ENCODE measurements at regions not wholly inside any gene's neighbourhood (a gene's known extent, or its start where the extent isn't known, plus 50 kb on each side); places are given as distances from the start of the nearest gene placed in this dataset.

GRCh38 chr3:194808640-194809097, 123.0 kb downstream of the FAM43A start:
- no peak for TF ChIP-seq CTCF (IDR thresholded peaks at IDR 0.05; ENCODE audit: control insufficient read depth, insufficient read depth, low read depth, low read length, missing control alignments)
- no peak for DNase-seq (ENCODE audit: low read depth)
- no peak overlapping the region for H3K4me3 ChIP-seq (ENCODE audit: control insufficient read depth, low read depth, low read length)

GRCh38 chr3:194809382-194809781, 123.7 kb downstream of the FAM43A start:
- no peak overlapping the region for H3K4me3 ChIP-seq (ENCODE audit: control insufficient read depth, low read depth, low read length)
- no peak for TF ChIP-seq CTCF (IDR thresholded peaks at IDR 0.05; ENCODE audit: control insufficient read depth, insufficient read depth, low read depth, low read length, missing control alignments)
- DNase-seq (ENCODE audit: low read depth), result no peak

- no peak overlapping the region for H3K4me3 ChIP-seq (ENCODE audit: control insufficient read depth, low read depth, low read length)
- TF ChIP-seq CTCF (IDR thresholded peaks at IDR 0.05; ENCODE audit: control insufficient read depth, insufficient read depth, low read depth, low read length, missing control alignments), result no peak
- DNase-seq (ENCODE audit: low read depth), result no peak
Measured at GRCh38 chr3:194810076-194810475, 124.4 kb downstream of the FAM43A start.

- no peak for DNase-seq (ENCODE audit: low read depth)
- no peak overlapping the region for H3K4me3 ChIP-seq (ENCODE audit: control insufficient read depth, low read depth, low read length)
- TF ChIP-seq CTCF (IDR thresholded peaks at IDR 0.05; ENCODE audit: control insufficient read depth, insufficient read depth, low read depth, low read length, missing control alignments), result no peak
Measured at GRCh38 chr3:194811118-194811517, 125.4 kb downstream of the FAM43A start.

GRCh38 chr3:194812176-194812575, 126.5 kb downstream of the FAM43A start:
- DNase-seq (ENCODE audit: low read depth), result no peak
- no peak for TF ChIP-seq CTCF (IDR thresholded peaks at IDR 0.05; ENCODE audit: control insufficient read depth, insufficient read depth, low read depth, low read length, missing control alignments)
- no peak overlapping the region for H3K4me3 ChIP-seq (ENCODE audit: control insufficient read depth, low read depth, low read length)

GRCh38 chr3:194814878-194815357, 129.2 kb downstream of the FAM43A start:
- no peak for DNase-seq (ENCODE audit: low read depth)
- no peak for TF ChIP-seq CTCF (IDR thresholded peaks at IDR 0.05; ENCODE audit: control insufficient read depth, insufficient read depth, low read depth, low read length, missing control alignments)
- no peak overlapping the region for H3K4me3 ChIP-seq (ENCODE audit: control insufficient read depth, low read depth, low read length)

Data from AG09309 (cell line).